Natural killer cell (primary cell): ENCODE measurements at regions not wholly inside any gene's neighbourhood (a gene's known extent, or its start where the extent isn't known, plus 50 kb on each side); places are given as distances from the start of the nearest gene placed in this dataset.
"Not testable (repeated sequence)": the region's sequence is repeated elsewhere in the genome, so short reads cannot be mapped to it uniquely, and the experiment has no call there.

Source experiments
- ATAC-seq, 3 donors: fragments of 150-1000 bp in 2 of 3; fragments of 200-7000 bp in 1 of 3; cut with Tn5 transposase; 1 replicate in 1 of 3; 2 replicates in 2 of 3; pipeline ENCODE4 v1.10.0; 2021; ENCODE audit warnings: mild to moderate bottlenecking in 2 of 3, moderate library complexity in 2 of 3
- DNase-seq, 2 donors: peaks; one replicate each; pipeline versions ENCODE4 v3.0.0 to v3.0.0-alpha.2; 2013 to 2021; ENCODE audit warnings: mixed read lengths in 1 of 2
- H3K27ac ChIP-seq: one replicate; pipeline ENCODE4 v1.5.1; 2013; ENCODE audit warnings: mild to moderate bottlenecking, low read length
- H3K27me3 ChIP-seq: one replicate; pipeline ENCODE4 v1.6.1; 2013; ENCODE audit warnings: low read length; ENCODE audit not compliant: control insufficient read depth, insufficient read depth
- H3K36me3 ChIP-seq: one replicate; pipeline ENCODE4 v1.6.1; 2013; ENCODE audit warnings: low read length; ENCODE audit not compliant: control insufficient read depth, insufficient read depth
- H3K4me1 ChIP-seq: one replicate; pipeline ENCODE4 v1.6.1; 2013; ENCODE audit warnings: low read length; ENCODE audit not compliant: control insufficient read depth, insufficient read depth
- H3K4me3 ChIP-seq: one replicate; pipeline ENCODE4 v1.5.1; 2013; ENCODE audit warnings: low read length
- H3K9me3 ChIP-seq: one replicate; pipeline ENCODE4 v1.6.1; 2013; ENCODE audit warnings: low read length; ENCODE audit not compliant: control insufficient read depth, insufficient read depth
- H3K27ac Mint-ChIP-seq, 2 donors: one replicate each; pipeline ENCODE4 v1.8.0; 2022; ENCODE audit warnings: mild to moderate bottlenecking in 2 of 2, mixed read lengths in 2 of 2, moderate library complexity in 1 of 2
- H3K27me3 Mint-ChIP-seq, 2 donors: one replicate each; pipeline ENCODE4 v1.8.0; 2022; ENCODE audit warnings: low read depth in 2 of 2, mixed read lengths in 2 of 2
- H3K36me3 Mint-ChIP-seq: one replicate; pipeline ENCODE4 v1.8.0; 2022; ENCODE audit warnings: mixed read lengths
- H3K4me1 Mint-ChIP-seq, 2 donors: one replicate each; pipeline ENCODE4 v1.8.0; 2022; ENCODE audit warnings: mixed read lengths in 2 of 2
- H3K4me3 Mint-ChIP-seq: one replicate; pipeline ENCODE4 v1.8.0; 2022; ENCODE audit warnings: mild to moderate bottlenecking, moderate library complexity, mixed read lengths
- H3K9me3 Mint-ChIP-seq, 2 donors: one replicate each; pipeline ENCODE4 v1.8.0; 2022; ENCODE audit warnings: mixed read lengths in 2 of 2
- WGBS: methylation state at CpG from one replicate; pipeline ENCODE4 v1.1.7; 2013; ENCODE audit warnings: missing lambda C conversion rate; ENCODE audit not compliant: insufficient coverage; 5-methylcytosine and 5-hydroxymethylcytosine counted together
- intact Hi-C: fragments of 100-400 bp; cut with micrococcal nuclease; formaldehyde crosslinking; loops from one replicate; pipeline ENCODE4 v1.14.2; 2022
- TF ChIP-seq, protein P1 (sequence below): fragments of 200-600 bp; IDR thresholded peaks from one replicate; pipeline ENCODE4 v1.8.0; 2022; ENCODE audit warnings: antibody characterized with exemption

DNA sequence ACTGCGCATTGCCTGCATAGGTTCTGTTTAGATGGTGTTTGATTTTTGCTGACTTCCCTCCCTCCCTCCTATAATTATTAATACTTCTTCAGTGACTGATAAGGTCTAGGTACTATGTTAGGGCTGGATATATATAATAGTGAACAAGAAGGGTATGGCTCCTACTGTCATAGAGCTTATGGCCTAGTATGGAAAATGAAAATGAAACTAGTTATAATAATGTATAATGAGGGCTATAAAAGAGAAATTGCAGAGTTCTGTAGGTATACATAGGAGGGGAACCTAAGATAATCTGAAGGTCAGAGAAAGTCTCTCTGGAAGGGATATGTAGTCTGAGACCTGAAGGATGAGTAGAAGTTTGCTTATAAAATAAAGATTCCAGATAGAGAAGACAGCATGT is 102.1 kb downstream of the DCK start:
- no peaks in the 10 kb centered on the region for H3K36me3 ChIP-seq
- H3K4me1 ChIP-seq, result peaks cover 9% of the 10 kb centered on the region
- WGBS, result no CpG with 5 or more reads among the region's 1 CpG
- Mint-ChIP-seq H3K4me3 (peak overlapping the region; percentile 84), H3K27ac (peak overlapping the region; percentile 67 to 72), H3K4me1 (peaks cover 17 to 24% of the 10 kb centered on the region in 2 donors), H3K9me3 (peaks cover 0 to 2% of the 10 kb centered on the region in 2 donors), H3K27me3 (no peaks in the 10 kb centered on the region), H3K36me3 (peaks cover 14% of the 10 kb centered on the region)
- ATAC-seq (peak; percentile 72 to 97 (median 84)), DNase-seq (peak in 1 of 2 donors; percentile 15)
- no peaks in the 10 kb centered on the region for H3K27me3 ChIP-seq
- intact Hi-C loops, result loop anchor here (2.0 kb wide), 1 partner anchor 17 kb away; no protein-coding TSS in a partner anchor
- H3K27ac ChIP-seq, result peak overlapping the region; percentile 58
- H3K4me3 ChIP-seq, result no peak overlapping the region
- TF ChIP-seq, protein P1, sequence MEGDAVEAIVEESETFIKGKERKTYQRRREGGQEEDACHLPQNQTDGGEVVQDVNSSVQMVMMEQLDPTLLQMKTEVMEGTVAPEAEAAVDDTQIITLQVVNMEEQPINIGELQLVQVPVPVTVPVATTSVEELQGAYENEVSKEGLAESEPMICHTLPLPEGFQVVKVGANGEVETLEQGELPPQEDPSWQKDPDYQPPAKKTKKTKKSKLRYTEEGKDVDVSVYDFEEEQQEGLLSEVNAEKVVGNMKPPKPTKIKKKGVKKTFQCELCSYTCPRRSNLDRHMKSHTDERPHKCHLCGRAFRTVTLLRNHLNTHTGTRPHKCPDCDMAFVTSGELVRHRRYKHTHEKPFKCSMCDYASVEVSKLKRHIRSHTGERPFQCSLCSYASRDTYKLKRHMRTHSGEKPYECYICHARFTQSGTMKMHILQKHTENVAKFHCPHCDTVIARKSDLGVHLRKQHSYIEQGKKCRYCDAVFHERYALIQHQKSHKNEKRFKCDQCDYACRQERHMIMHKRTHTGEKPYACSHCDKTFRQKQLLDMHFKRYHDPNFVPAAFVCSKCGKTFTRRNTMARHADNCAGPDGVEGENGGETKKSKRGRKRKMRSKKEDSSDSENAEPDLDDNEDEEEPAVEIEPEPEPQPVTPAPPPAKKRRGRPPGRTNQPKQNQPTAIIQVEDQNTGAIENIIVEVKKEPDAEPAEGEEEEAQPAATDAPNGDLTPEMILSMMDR, result no peak
- H3K9me3 ChIP-seq, result no peaks in the 10 kb centered on the region

DNA sequence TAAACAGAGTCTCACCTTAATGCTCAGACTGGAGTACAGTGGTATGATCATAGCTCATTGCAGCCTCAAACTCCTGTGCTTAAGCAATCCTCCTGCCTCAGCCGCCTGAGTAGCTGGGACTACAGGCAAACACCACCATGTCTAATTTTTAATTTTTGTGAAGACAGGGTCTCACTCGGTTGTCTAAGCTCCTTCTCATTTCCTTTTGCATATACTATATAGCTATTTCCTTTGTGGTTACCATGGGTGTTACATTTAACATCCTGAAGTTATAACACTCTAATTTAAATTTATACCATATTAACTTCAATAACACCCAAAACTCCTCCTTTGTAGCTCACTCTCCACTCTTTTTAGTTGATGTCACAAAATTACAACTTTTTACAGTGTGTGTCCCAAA is 114.3 kb downstream of the DCK start:
- Histone ChIP-seq H3K27ac (peak overlapping the region; percentile 77), H3K4me3 (no peak overlapping the region)
- peak in 1 of 2 donors; percentile 57 for DNase-seq

DNA sequence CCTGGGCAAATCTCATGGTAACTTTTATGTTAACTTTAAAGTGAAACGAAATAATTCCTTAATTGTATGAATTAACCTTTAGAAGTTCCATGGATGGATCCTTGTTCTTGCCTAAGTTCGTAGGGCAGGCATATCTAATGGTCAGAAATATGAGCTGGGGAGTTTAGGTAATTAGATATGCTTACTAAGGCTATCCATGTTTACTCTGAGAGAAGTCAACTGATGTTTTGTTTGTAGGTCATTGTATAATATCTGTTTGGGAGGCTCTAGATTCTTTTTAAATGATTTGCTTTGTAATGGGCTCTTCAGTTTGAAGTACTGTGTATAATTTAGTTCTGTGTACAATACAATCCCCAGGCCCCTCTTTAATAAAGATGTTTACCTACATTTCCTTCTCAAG is 117.0 kb downstream of the DCK start:
- peak overlapping the region; percentile 26 for H3K27ac ChIP-seq
- 76% methylated on average over 2 of the region's 2 CpGs for WGBS
- H3K9me3 Mint-ChIP-seq, result no peaks in the 10 kb centered on the region
- no peak for ATAC-seq
- peak overlapping the region; percentile 60 to 80 for H3K27ac Mint-ChIP-seq
- no peaks in the 10 kb centered on the region for H3K36me3 ChIP-seq
- H3K4me3 ChIP-seq, result no peak overlapping the region
- H3K27me3 ChIP-seq, result no peaks in the 10 kb centered on the region
- peaks cover 47 to 51% of the 10 kb centered on the region in 2 donors for H3K4me1 Mint-ChIP-seq
- no peak for DNase-seq
- no peaks in the 10 kb centered on the region for H3K9me3 ChIP-seq
- intact Hi-C loops, result no loop called here
- peaks cover 28% of the 10 kb centered on the region for H3K4me1 ChIP-seq
- H3K27me3 Mint-ChIP-seq, result no peaks in the 10 kb centered on the region
- TF ChIP-seq, protein P1, result no peak
- H3K4me3 Mint-ChIP-seq, result no peak overlapping the region
- H3K36me3 Mint-ChIP-seq, result no peaks in the 10 kb centered on the region

More for the DNA sequence above, 114.3 kb downstream of the DCK start:
- peak overlapping the region; percentile 98 for H3K4me3 Mint-ChIP-seq
- intact Hi-C loops, result loop anchor here (5.0 kb wide), 1 partner anchor 80 kb away; no protein-coding TSS in a partner anchor
- peak; percentile 94 to 98 (median 97) for ATAC-seq
- WGBS, result 0% methylated on average over 2 of the region's 2 CpGs
- peak overlapping the region; percentile 90 to 99 for H3K27ac Mint-ChIP-seq
- Histone ChIP-seq H3K9me3 (no peaks in the 10 kb centered on the region), H3K27me3 (no peaks in the 10 kb centered on the region), H3K36me3 (no peaks in the 10 kb centered on the region), H3K4me1 (peaks cover 28% of the 10 kb centered on the region)
- TF ChIP-seq, protein P1, result no peak
- H3K4me1 Mint-ChIP-seq, result peaks cover 44 to 50% of the 10 kb centered on the region in 2 donors
- no peaks in the 10 kb centered on the region for H3K9me3 Mint-ChIP-seq
- H3K36me3 Mint-ChIP-seq, result no peaks in the 10 kb centered on the region
- no peaks in the 10 kb centered on the region for H3K27me3 Mint-ChIP-seq

DNA sequence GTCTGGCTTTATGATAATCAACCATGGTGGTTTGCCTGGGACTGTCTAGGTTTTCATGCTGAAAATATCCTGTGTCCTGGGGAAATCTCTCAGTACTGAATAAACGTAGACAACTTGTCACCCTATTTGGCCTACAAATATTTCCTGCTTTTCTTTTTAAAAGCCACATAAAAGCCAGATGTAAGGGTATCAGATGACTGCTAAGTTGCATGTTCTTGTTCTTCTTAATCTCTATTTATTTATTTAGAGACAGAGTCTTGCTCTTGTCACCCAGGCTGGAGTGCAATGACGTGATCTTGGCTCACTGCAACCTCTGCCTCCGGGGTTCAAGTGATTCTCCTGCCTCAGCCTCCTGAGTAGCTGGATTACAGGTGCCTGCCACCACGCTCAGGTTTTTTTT is 117.7 kb downstream of the DCK start:
- peaks cover 28% of the 10 kb centered on the region for H3K4me1 ChIP-seq
- H3K4me3 Mint-ChIP-seq, ATAC-seq, intact Hi-C loops, H3K27me3 Mint-ChIP-seq, H3K9me3 ChIP-seq, H3K9me3 Mint-ChIP-seq, H3K36me3 ChIP-seq, H3K27me3 ChIP-seq, H3K4me3 ChIP-seq, H3K36me3 Mint-ChIP-seq: not testable (repeated sequence)
- Mint-ChIP-seq H3K4me1 (peaks cover 47 to 51% of the 10 kb centered on the region in 2 donors), H3K27ac (peak overlapping the region; percentile 60 to 80)
- DNase-seq, result peak in 1 of 2 donors; percentile 54
- peak overlapping the region; percentile 26 for H3K27ac ChIP-seq
- WGBS, result 27% methylated on average over 3 of the region's 4 CpGs
